Stimulated activated CD4-positive, alpha-beta T cell treated with anti-CD3 and anti-CD28 coated beads, Interleukin-4, amount 100 ng/mL, for 48 hours (primary cell): ENCODE measurements at regions not wholly inside any gene's neighbourhood (a gene's known extent, or its start where the extent isn't known, plus 50 kb on each side); places are given as distances from the start of the nearest gene placed in this dataset.
"Not testable (repeated sequence)": the region's sequence is repeated elsewhere in the genome, so short reads cannot be mapped to it uniquely, and the experiment has no call there.

Source experiments
- DNase-seq, 2 donors: peaks; one replicate each; pipeline ENCODE4 v3.0.0-alpha.2; 2020; ENCODE audit warnings: low read depth in 2 of 2

- DNase-seq, result no peak
These were observed 62.3 kb upstream of the PAGE3 start for GRCh38 chrX:55326985-55327384.

DNA sequence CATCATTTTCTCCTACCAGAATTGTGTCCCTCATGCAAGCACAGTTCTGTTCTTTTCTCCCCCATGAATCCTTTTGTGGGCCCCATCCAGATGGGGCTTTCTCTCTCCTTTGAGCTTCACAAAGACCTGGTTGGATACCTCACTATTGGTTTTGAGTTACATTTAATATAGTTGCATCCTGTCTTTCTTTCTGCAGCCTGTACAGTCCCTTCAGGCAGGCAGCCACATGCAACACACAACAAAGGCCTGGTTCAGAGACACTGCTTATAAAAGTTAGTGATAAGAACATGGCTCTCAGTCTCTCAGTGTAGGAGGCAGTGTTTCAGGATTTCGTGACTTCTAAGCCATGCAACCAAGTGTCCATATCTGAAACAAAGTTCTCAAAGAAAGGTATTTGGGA lies 70.6 kb upstream of the PAGE3 start:
- no peak for DNase-seq

DNA sequence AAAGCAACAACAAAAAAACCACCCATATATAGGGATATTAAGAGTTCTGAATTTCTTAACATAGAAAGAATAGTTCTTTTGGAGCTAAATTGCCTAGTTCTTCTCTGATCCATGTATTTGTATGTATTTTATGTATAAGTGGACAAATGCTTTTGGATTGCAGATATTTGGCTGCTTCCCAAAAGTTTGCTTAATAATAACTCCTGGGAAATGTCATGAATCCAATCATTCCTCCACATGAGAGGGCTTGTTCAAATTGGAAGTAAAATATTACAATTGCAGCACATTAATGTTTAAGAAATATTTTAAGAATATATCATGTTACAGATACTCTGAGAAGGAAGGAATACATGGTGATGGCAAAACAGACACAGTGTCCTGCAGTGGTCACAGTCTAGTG lies 71.5 kb upstream of the PAGE3 start:
- DNase-seq, result no peak

GRCh38 chrX:55340896-55341433 lies 76.2 kb upstream of the PAGE3 start:
- DNase-seq, result no peak

DNA sequence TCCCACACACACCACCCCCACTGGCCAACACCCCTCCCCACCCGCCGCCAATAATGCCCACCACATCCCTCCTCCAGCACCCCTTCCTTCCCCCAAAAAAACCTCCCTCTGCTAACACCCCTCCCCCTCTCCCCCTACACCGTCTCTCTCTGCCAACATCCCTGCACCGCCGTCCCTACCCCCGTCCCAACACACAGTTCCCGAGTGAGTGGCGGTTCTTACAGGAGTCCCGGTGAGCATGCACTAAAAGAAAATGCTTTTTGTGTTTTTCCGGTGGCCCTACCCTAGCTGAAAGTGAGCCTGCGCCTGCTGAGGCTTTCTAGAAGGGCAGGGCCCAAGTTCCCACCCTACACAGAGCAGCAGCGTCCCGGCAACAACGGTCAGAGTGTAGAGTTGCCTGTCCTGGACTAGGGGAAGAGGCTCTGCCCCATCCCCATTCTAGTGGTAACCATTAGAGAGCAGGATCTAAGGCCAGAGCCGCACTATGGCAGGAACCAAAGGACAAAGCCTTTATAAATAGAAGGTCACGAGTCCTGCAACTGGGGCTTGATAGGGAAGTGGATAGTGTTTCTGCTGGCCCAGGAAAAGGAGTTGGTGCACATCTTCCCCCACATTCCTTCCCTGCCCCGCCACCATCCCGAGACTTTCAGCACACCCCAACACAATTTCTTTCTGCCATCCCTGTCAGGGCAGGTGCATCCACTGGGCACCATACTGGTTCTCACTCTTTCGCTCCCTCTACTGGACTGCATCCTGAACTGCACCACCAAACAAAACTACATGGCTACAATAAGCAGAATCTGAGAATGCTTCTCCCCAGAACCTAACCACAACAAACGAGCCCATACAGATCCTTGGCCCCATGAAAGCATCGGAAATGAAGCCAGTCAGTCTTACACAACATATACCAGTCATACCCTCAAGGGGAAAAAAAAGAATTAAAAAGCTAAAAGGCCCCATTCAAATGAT lies 78.1 kb upstream of the PAGE3 start:
- DNase-seq, result peak in 1 of 2 donors; percentile 0

- DNase-seq, result no peak
These were observed 91.9 kb upstream of the PAGE3 start for GRCh38 chrX:55356609-55357008.

GRCh38 chrX:55357236-55357635 lies 92.5 kb upstream of the PAGE3 start:
- no peak for DNase-seq

DNA sequence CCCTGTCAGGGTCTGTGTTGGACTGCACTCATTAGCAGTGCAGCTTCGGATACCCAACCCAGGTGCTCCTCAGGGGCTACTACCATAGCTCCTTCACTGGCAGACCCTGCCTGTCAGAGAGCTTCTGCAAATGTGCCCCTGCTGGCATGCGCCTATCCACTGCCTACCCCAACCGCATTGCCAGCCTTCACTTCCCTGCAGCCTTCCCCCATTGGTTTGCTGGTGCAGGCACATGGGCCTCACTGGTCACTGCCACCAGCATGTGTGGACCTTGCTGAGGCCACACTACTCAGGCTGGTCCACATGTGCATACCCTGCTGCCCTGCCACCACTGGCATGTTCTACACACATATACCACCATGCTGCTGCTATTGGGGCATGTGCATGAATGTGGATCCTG lies 72.5 kb upstream of the MAGEH1 start:
- DNase-seq, result no peak

DNA sequence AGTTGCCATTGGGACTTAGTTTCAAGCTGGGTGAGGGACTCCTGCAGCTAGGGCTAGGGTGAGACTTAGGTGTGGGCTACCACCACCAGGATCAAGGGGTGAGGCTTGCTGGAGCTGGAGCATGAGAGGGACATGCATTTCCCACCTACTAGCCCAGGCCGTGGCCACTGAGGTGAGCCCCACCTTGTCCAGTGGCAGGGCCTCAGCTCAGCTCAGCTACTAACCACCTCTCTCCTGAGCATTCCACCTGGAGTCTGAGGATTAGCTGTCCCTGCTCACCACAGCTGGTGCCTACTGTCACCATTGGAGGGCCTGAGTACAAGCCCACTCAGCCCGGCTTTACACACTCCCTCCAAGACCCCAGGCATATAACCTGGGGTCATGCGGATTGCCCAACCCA lies 62.6 kb upstream of the MAGEH1 start:
- DNase-seq, result no peak

DNA sequence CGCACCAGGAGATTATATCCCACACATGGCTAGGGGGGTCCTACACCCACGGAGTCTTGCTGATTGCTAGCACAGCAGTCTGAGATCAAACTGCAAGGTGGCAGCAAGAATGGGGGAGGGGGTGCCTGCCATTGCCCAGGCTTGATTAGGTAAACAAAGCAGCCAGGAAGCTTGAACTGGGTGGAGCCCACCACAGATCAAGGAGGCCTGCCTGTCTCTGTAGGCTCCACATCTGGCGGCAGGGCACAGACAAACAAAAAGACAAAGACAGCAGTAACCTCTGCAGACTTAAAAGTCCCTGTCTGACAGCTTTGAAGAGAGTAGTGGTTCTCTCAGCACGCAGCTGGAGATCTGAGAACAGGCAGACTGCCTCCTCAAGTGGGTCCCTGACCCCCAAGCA lies 55.1 kb upstream of the MAGEH1 start:
- not testable (repeated sequence) for DNase-seq
